ENCODE measurements at regions not wholly inside any gene's neighbourhood (a gene's known extent, or its start where the extent isn't known, plus 50 kb on each side); places are given as distances from the start of the nearest gene placed in this dataset.
"Not testable (repeated sequence)": the region's sequence is repeated elsewhere in the genome, so short reads cannot be mapped to it uniquely, and the experiment has no call there.

GRCh38 chr4:107432451-107432850 is 287.6 kb downstream of the PAPSS1 start:
- H3K79me2 ChIP-seq (ENCODE audit: insufficient read depth, low read length) = no peaks in the 10 kb centered on the region
- H3K9ac ChIP-seq (ENCODE audit: low read depth, low read length, poor library complexity, severe bottlenecking) = no peak overlapping the region
- H3K4me1 ChIP-seq (ENCODE audit: insufficient read depth, low read length, poor library complexity, severe bottlenecking) = no peaks in the 10 kb centered on the region
- H3K4me2 ChIP-seq (ENCODE audit: low read depth, low read length, poor library complexity, severe bottlenecking) = no peak overlapping the region
- H3K27me3 ChIP-seq (ENCODE audit: insufficient read depth, low read length, poor library complexity, severe bottlenecking) = no peaks in the 10 kb centered on the region
- TF ChIP-seq EZH2phosphoT487 (IDR thresholded peaks at IDR 0.05; ENCODE audit: borderline replicate concordance) (no peak), CTCF (conservative IDR thresholded peaks at IDR 0.05; ENCODE audit: low read length) (no peak)
- H2AFZ ChIP-seq (ENCODE audit: low read length) = no peak overlapping the region
- H4K20me1 ChIP-seq (ENCODE audit: insufficient read depth, low read length, poor library complexity, severe bottlenecking) = no peaks in the 10 kb centered on the region
- no peak overlapping the region for H3K4me3 ChIP-seq (ENCODE audit: low read length, poor library complexity, severe bottlenecking)
- no peaks in the 10 kb centered on the region for H3F3A ChIP-seq (ENCODE audit: low read depth)
- H3K9me2 ChIP-seq (replicated peaks; ENCODE audit: low read depth, low read length) = no peaks in the 10 kb centered on the region
- no peaks in the 10 kb centered on the region for H3K36me3 ChIP-seq (ENCODE audit: insufficient read depth, low read length)
- no peaks in the 10 kb centered on the region for H3K9me3 ChIP-seq (ENCODE audit: insufficient read depth, low read depth, low read length)

GRCh38 chr4:107423677-107424405 is 296.2 kb downstream of the PAPSS1 start:
- no peaks in the 10 kb centered on the region for H3K79me2 ChIP-seq (ENCODE audit: insufficient read depth, low read length)
- no peaks in the 10 kb centered on the region for H3K9me2 ChIP-seq (replicated peaks; ENCODE audit: low read depth, low read length)
- H3K36me3 ChIP-seq (ENCODE audit: insufficient read depth, low read length) = no peaks in the 10 kb centered on the region
- no peaks in the 10 kb centered on the region for H4K20me1 ChIP-seq (ENCODE audit: insufficient read depth, low read length, poor library complexity, severe bottlenecking)
- no peaks in the 10 kb centered on the region for H3F3A ChIP-seq (ENCODE audit: low read depth)
- H3K27me3 ChIP-seq (ENCODE audit: insufficient read depth, low read length, poor library complexity, severe bottlenecking) = no peaks in the 10 kb centered on the region
- TF ChIP-seq EZH2phosphoT487 (IDR thresholded peaks at IDR 0.05; ENCODE audit: borderline replicate concordance) (no peak), CTCF (conservative IDR thresholded peaks at IDR 0.05; ENCODE audit: low read length) (no peak)
- H3K4me3 ChIP-seq (ENCODE audit: low read length, poor library complexity, severe bottlenecking) = no peak overlapping the region
- H3K9ac ChIP-seq (ENCODE audit: low read depth, low read length, poor library complexity, severe bottlenecking) = no peak overlapping the region
- H3K9me3 ChIP-seq (ENCODE audit: insufficient read depth, low read depth, low read length) = no peaks in the 10 kb centered on the region
- H3K4me1 ChIP-seq (ENCODE audit: insufficient read depth, low read length, poor library complexity, severe bottlenecking) = no peaks in the 10 kb centered on the region
- H3K4me2 ChIP-seq (ENCODE audit: low read depth, low read length, poor library complexity, severe bottlenecking) = no peak overlapping the region
- no peak overlapping the region for H2AFZ ChIP-seq (ENCODE audit: low read length)

DNA sequence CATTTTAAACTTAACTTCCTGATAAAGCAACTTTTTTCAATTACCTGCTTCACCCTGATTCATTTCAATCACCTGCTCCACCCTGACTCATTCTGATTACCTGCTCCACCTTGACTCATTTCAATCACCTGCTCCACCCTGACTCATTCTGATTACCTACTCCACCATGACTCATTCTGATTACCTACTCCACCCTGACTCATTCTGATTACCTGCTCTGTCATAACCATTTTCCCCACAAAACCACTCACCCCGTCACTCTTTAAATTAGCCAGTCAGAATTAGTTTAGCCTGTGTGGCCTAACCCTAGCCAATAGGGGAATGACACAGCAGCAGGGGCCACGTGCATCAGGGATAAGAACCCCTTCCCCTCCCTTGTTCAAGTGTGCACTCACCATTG is 300.5 kb downstream of the PAPSS1 start:
- H3K27me3 ChIP-seq (ENCODE audit: insufficient read depth, low read length, poor library complexity, severe bottlenecking); H3K79me2 ChIP-seq (ENCODE audit: insufficient read depth, low read length); H3K9me3 ChIP-seq (ENCODE audit: insufficient read depth, low read depth, low read length); H4K20me1 ChIP-seq (ENCODE audit: insufficient read depth, low read length, poor library complexity, severe bottlenecking); H3F3A ChIP-seq (ENCODE audit: low read depth); H3K9me2 ChIP-seq (replicated peaks; ENCODE audit: low read depth, low read length); H3K4me3 ChIP-seq (ENCODE audit: low read length, poor library complexity, severe bottlenecking); H3K36me3 ChIP-seq (ENCODE audit: insufficient read depth, low read length); H2AFZ ChIP-seq (ENCODE audit: low read length); H3K4me2 ChIP-seq (ENCODE audit: low read depth, low read length, poor library complexity, severe bottlenecking); H3K9ac ChIP-seq (ENCODE audit: low read depth, low read length, poor library complexity, severe bottlenecking); H3K4me1 ChIP-seq (ENCODE audit: insufficient read depth, low read length, poor library complexity, severe bottlenecking): not testable (repeated sequence)

DNA sequence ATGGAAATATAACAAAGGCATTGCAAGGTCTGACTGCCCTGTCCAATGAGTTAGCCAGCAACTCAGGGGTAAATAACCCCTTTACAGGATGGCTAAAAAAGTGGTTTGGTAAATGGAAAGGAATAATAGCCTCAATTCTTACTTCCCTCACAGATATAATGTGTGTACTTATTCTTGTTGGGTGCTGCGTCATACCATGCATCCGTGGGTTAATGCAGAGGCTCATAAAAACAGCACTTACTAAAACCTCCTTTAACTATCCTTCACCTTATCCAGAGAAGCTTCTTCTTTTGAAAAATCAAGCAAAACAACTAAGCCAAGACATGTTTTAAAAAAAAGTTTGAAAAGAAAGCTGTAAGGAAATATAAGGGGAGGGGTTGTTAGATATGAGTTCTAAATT is 301.0 kb downstream of the PAPSS1 start:
- no peak for TF ChIP-seq EZH2phosphoT487 (IDR thresholded peaks at IDR 0.05; ENCODE audit: borderline replicate concordance)
- no peak for TF ChIP-seq CTCF (conservative IDR thresholded peaks at IDR 0.05; ENCODE audit: low read length)
- H3F3A ChIP-seq (ENCODE audit: low read depth) = no peaks in the 10 kb centered on the region
- H3K27me3 ChIP-seq (ENCODE audit: insufficient read depth, low read length, poor library complexity, severe bottlenecking) = no peaks in the 10 kb centered on the region
- no peaks in the 10 kb centered on the region for H3K9me2 ChIP-seq (replicated peaks; ENCODE audit: low read depth, low read length)
- no peak overlapping the region for H2AFZ ChIP-seq (ENCODE audit: low read length)
- H3K36me3 ChIP-seq (ENCODE audit: insufficient read depth, low read length) = no peaks in the 10 kb centered on the region
- no peak overlapping the region for H3K9ac ChIP-seq (ENCODE audit: low read depth, low read length, poor library complexity, severe bottlenecking)
- no peak overlapping the region for H3K4me3 ChIP-seq (ENCODE audit: low read length, poor library complexity, severe bottlenecking)
- H4K20me1 ChIP-seq (ENCODE audit: insufficient read depth, low read length, poor library complexity, severe bottlenecking) = no peaks in the 10 kb centered on the region
- no peaks in the 10 kb centered on the region for H3K4me1 ChIP-seq (ENCODE audit: insufficient read depth, low read length, poor library complexity, severe bottlenecking)
- no peak overlapping the region for H3K4me2 ChIP-seq (ENCODE audit: low read depth, low read length, poor library complexity, severe bottlenecking)
- H3K9me3 ChIP-seq (ENCODE audit: insufficient read depth, low read depth, low read length) = no peaks in the 10 kb centered on the region
- H3K79me2 ChIP-seq (ENCODE audit: insufficient read depth, low read length) = no peaks in the 10 kb centered on the region

- not testable (repeated sequence) for H3K4me1 ChIP-seq (ENCODE audit: insufficient read depth, low read length, poor library complexity, severe bottlenecking); H3K9me2 ChIP-seq (replicated peaks; ENCODE audit: low read depth, low read length); H3K27me3 ChIP-seq (ENCODE audit: insufficient read depth, low read length, poor library complexity, severe bottlenecking); H3K9ac ChIP-seq (ENCODE audit: low read depth, low read length, poor library complexity, severe bottlenecking); H3K9me3 ChIP-seq (ENCODE audit: insufficient read depth, low read depth, low read length); H2AFZ ChIP-seq (ENCODE audit: low read length); H3F3A ChIP-seq (ENCODE audit: low read depth); H3K79me2 ChIP-seq (ENCODE audit: insufficient read depth, low read length); H3K36me3 ChIP-seq (ENCODE audit: insufficient read depth, low read length); H4K20me1 ChIP-seq (ENCODE audit: insufficient read depth, low read length, poor library complexity, severe bottlenecking); H3K4me2 ChIP-seq (ENCODE audit: low read depth, low read length, poor library complexity, severe bottlenecking); H3K4me3 ChIP-seq (ENCODE audit: low read length, poor library complexity, severe bottlenecking)
Observed at GRCh38 chr4:107415490-107415889, 304.5 kb downstream of the PAPSS1 start.

Measured in Loucy (cell line).